SK-N-SH (cell line): ENCODE measurements at regions not wholly inside any gene's neighbourhood (a gene's known extent, or its start where the extent isn't known, plus 50 kb on each side); places are given as distances from the start of the nearest gene placed in this dataset.

Source experiments
- CTCF ChIA-PET: fragments of 300-600, 350-600 bp; formaldehyde crosslinking; extraction: SDS; loops from one replicate; lab custom pipeline; 2021; lab: Yijun Ruan, JAX
- POLR2A ChIA-PET: fragments of 350-600 bp; sonication (Branson Sonifier 250); formaldehyde crosslinking; extraction: SDS; loops from one replicate; lab custom pipeline; 2020; ENCODE audit warnings: antibody characterized with exemption, inconsistent platforms; lab: Yijun Ruan, JAX
- DNase-seq: peaks from one replicate; pipeline ENCODE4 v3.0.0; 2012
- H2AFZ ChIP-seq: fragments of 200-600 bp; sonication (generic); 2 replicates; pipeline ENCODE4 v1.8.1; 2016; ENCODE audit warnings: antibody characterized with exemption, mild to moderate bottlenecking, low read depth
- H3F3A ChIP-seq: fragments of 200-600 bp; sonication (generic); replicated peaks from 2 replicates; pipeline ENCODE3; 2016; ENCODE audit warnings: antibody characterized with exemption, mild to moderate bottlenecking; ENCODE audit not compliant: insufficient read depth
- H3K27ac ChIP-seq, 2 experiments: fragments of 200-500 bp in 1 of 2; fragments of 200-600 bp in 1 of 2; sonication (Bioruptor generic) in 1 of 2; sonication (generic), shearing (Covaris generic) in 1 of 2; 2 replicates each; pipeline versions ENCODE4 v1.5.1 to v1.6.1; 2014 to 2016; ENCODE audit warnings: low read depth in 2 of 2, inconsistent platforms in 1 of 2, low read length in 1 of 2, mild to moderate bottlenecking in 1 of 2, mixed read lengths in 1 of 2
- H3K27me3 ChIP-seq: fragments of 200-600 bp; sonication (generic), shearing (Covaris generic); 2 replicates; pipeline ENCODE4 v1.6.1; 2016; ENCODE audit warnings: mixed run types; ENCODE audit not compliant: insufficient read depth
- H3K36me3 ChIP-seq, 2 experiments: fragments of 200-500 bp in 1 of 2; fragments of 200-600 bp in 1 of 2; sonication (Bioruptor generic) in 1 of 2; sonication (generic) in 1 of 2; replicated peaks in 1 of 2; 2 replicates each; pipeline versions ENCODE3 to v1.5.1; 2014 to 2016; ENCODE audit warnings: low read length in 1 of 2, mild to moderate bottlenecking in 1 of 2; ENCODE audit not compliant: insufficient read depth in 2 of 2, control insufficient read depth in 1 of 2
- H3K4me1 ChIP-seq, 2 experiments: fragments of 200-500 bp in 1 of 2; fragments of 200-600 bp in 1 of 2; sonication (Bioruptor generic) in 1 of 2; sonication (generic), shearing (Covaris generic) in 1 of 2; 2 replicates each; pipeline versions ENCODE4 v1.5.1 to v1.6.1; 2014 to 2016; ENCODE audit warnings: low read depth in 1 of 2, low read length in 1 of 2, mixed run types in 1 of 2; ENCODE audit not compliant: insufficient read depth in 2 of 2, control insufficient read depth in 1 of 2
- H3K4me2 ChIP-seq: fragments of 200-600 bp; sonication (generic), shearing (Covaris generic); 2 replicates; pipeline ENCODE4 v1.6.1; 2017; ENCODE audit warnings: mixed run types
- H3K4me3 ChIP-seq, 2 experiments: fragments of 200-500 bp in 1 of 2; fragments of 200-600 bp in 1 of 2; sonication (Bioruptor generic) in 1 of 2; sonication (generic), shearing (Covaris generic) in 1 of 2; 2 replicates each; pipeline versions ENCODE4 v1.5.1 to v1.8.1; 2014 to 2016; ENCODE audit warnings: low read depth in 2 of 2, inconsistent platforms in 1 of 2, low read length in 1 of 2, mild to moderate bottlenecking in 1 of 2, mixed read lengths in 1 of 2, moderate library complexity in 1 of 2
- H3K79me2 ChIP-seq: fragments of 200-600 bp; sonication (generic); 2 replicates; pipeline ENCODE4 v1.8.1; 2017; ENCODE audit warnings: mild to moderate bottlenecking; ENCODE audit not compliant: insufficient read depth
- H3K9ac ChIP-seq: fragments of 200-600 bp; sonication (generic); 2 replicates; pipeline ENCODE4 v1.6.1; 2017; ENCODE audit warnings: mixed run types
- H3K9me2 ChIP-seq: fragments of 200-600 bp; sonication (generic); 2 replicates; pipeline ENCODE4 v1.6.1; 2017; ENCODE audit warnings: mixed run types
- H3K9me3 ChIP-seq: fragments of 200-600 bp; sonication (generic); 2 replicates; pipeline ENCODE4 v1.6.1; 2017; ENCODE audit warnings: mixed run types, mild to moderate bottlenecking, moderate library complexity
- H4K20me1 ChIP-seq: fragments of 200-600 bp; sonication (generic); 2 replicates; pipeline ENCODE4 v1.6.1; 2017; ENCODE audit warnings: mild to moderate bottlenecking, mixed run types; ENCODE audit not compliant: insufficient read depth
- CTCF ChIP-seq: fragments of 200-600 bp; sonication (generic); IDR thresholded peaks from 2 replicates; pipeline ENCODE4 v1.6.1; 2017; ENCODE audit warnings: antibody characterized with exemption, mild to moderate bottlenecking, moderate library complexity
- EP300 ChIP-seq, 2 experiments: IDR thresholded peaks; 2 replicates each; pipeline versions ENCODE4 v1.4.0 to v1.6.1; 2012; ENCODE audit warnings: borderline replicate concordance in 1 of 2, low read depth in 1 of 2, low read length in 1 of 2
- EZH2phosphoT487 ChIP-seq: fragments of 200-600 bp; sonication (generic); IDR thresholded peaks from 2 replicates; pipeline ENCODE4 v1.6.1; 2017; ENCODE audit warnings: low read depth, mixed run types, mild to moderate bottlenecking, antibody characterized with exemption, moderate library complexity, borderline replicate concordance
- FOSL2 ChIP-seq: IDR thresholded peaks from 2 replicates; pipeline ENCODE4 v1.4.0; 2012; ENCODE audit warnings: low read depth, mild to moderate bottlenecking, moderate library complexity, borderline replicate concordance
- FOXJ3 ChIP-seq: sonication (generic); formaldehyde crosslinking; IDR thresholded peaks from 2 replicates; pipeline ENCODE4 v1.5.1; 2020; ENCODE audit warnings: mild to moderate bottlenecking, missing genetic modification reagents
- MAX ChIP-seq: IDR thresholded peaks from 2 replicates; pipeline ENCODE4 v1.4.0; 2012; ENCODE audit warnings: low read depth
- MEF2A ChIP-seq: IDR thresholded peaks from 2 replicates; pipeline ENCODE4 v1.4.0; 2012; ENCODE audit warnings: low read depth, borderline replicate concordance
- MXI1 ChIP-seq: IDR thresholded peaks from 2 replicates; pipeline ENCODE4 v1.6.1; 2012; ENCODE audit warnings: mild to moderate bottlenecking, low read depth, low read length, improper control_type of control experiment
- NFIC ChIP-seq: IDR thresholded peaks from 2 replicates; pipeline ENCODE4 v1.4.0; 2012; ENCODE audit warnings: borderline replicate concordance
- NRF1 ChIP-seq: IDR thresholded peaks from 2 replicates; pipeline ENCODE4 v1.6.1; 2012; ENCODE audit warnings: low read depth, mild to moderate bottlenecking, low read length
- PBX3 ChIP-seq: IDR thresholded peaks from 2 replicates; pipeline ENCODE4; 2012
- RCOR1 ChIP-seq: fragments of 150-350 bp; IDR thresholded peaks from 2 replicates; pipeline ENCODE4 v1.6.1; 2017; ENCODE audit warnings: antibody characterized with exemption, low read length
- SIN3A ChIP-seq: IDR thresholded peaks from 2 replicates; pipeline ENCODE4 v1.6.1; 2012; ENCODE audit warnings: low read depth, mild to moderate bottlenecking, low read length, moderate library complexity, borderline replicate concordance
- TCF12 ChIP-seq: IDR thresholded peaks from 2 replicates; pipeline ENCODE4 v1.4.0; 2012
- USF1 ChIP-seq: IDR thresholded peaks from 2 replicates; pipeline ENCODE4 v1.4.0; 2012; ENCODE audit warnings: low read depth, borderline replicate concordance
- YY1 ChIP-seq: IDR thresholded peaks from 2 replicates; pipeline ENCODE4 v1.4.0; 2012; ENCODE audit warnings: low read depth, mild to moderate bottlenecking
- ZBTB33 ChIP-seq: IDR thresholded peaks from 2 replicates; pipeline ENCODE4 v1.4.0; 2012; ENCODE audit warnings: low read depth, borderline replicate concordance
- WGBS: methylation state at CpG from one replicate; pipeline ENCODE4 v1.1.6; 2017; ENCODE audit warnings: low lambda C conversion rate; 5-methylcytosine and 5-hydroxymethylcytosine counted together

GRCh38 chr2:14479486-14479885 is 153.0 kb upstream of the LRATD1 start:
- H3K4me2 ChIP-seq = no peak overlapping the region
- no peaks in the 10 kb centered on the region for H3F3A ChIP-seq
- H3K4me1 ChIP-seq = no peaks in the 10 kb centered on the region
- no peaks in the 10 kb centered on the region for H3K79me2 ChIP-seq
- H2AFZ ChIP-seq = no peak overlapping the region
- no peaks in the 10 kb centered on the region for H3K9me3 ChIP-seq
- H4K20me1 ChIP-seq = no peaks in the 10 kb centered on the region
- TF ChIP-seq EP300 (IDR thresholded peaks at IDR 0.05; ENCODE audit: borderline replicate concordance in 1 of 2, low read depth in 1 of 2, low read length in 1 of 2) (no peak), PBX3 (no peak), EZH2phosphoT487 (no peak), USF1 (no peak), MAX (no peak), MEF2A (no peak), YY1 (no peak), TCF12 (no peak), RCOR1 (no peak), CTCF (no peak), ZBTB33 (no peak), FOSL2 (no peak), MXI1 (no peak), FOXJ3 (CRISPR knock-in tag) (no peak), SIN3A (no peak), NFIC (no peak), NRF1 (no peak)
- 33% methylated on average over 2 of the region's 2 CpGs for WGBS
- H3K9ac ChIP-seq = no peak overlapping the region
- CTCF ChIA-PET = interaction anchor here (0.8 to 1.1 kb wide), 2 partner anchors 17 to 28 kb away, joined by 3 read pairs; no protein-coding TSS in a partner anchor
- no peak for DNase-seq
- H3K36me3 ChIP-seq = no peaks in the 10 kb centered on the region
- POLR2A ChIA-PET = no interaction called here
- no peak overlapping the region for H3K27ac ChIP-seq
- H3K27me3 ChIP-seq = no peaks in the 10 kb centered on the region
- no peak overlapping the region for H3K4me3 ChIP-seq
- H3K9me2 ChIP-seq = no peaks in the 10 kb centered on the region
